Keratinocyte (primary cell): ENCODE measurements at regions not wholly inside any gene's neighbourhood (a gene's known extent, or its start where the extent isn't known, plus 50 kb on each side); places are given as distances from the start of the nearest gene placed in this dataset.
"Not testable (repeated sequence)": the region's sequence is repeated elsewhere in the genome, so short reads cannot be mapped to it uniquely, and the experiment has no call there.

ENCODE experiments used
- DNase-seq: peaks from one replicate; pipeline ENCODE4 v3.0.0-alpha.2; 2011; ENCODE audit warnings: low read depth, missing footprints, low spot score
- FAIRE-seq: peaks from 2 replicates; lab custom pipeline; 2011; peaks lifted over from hg19 to GRCh38; lab: Jason Lieb, UNC
- H2AFZ ChIP-seq: 2 replicates; pipeline ENCODE4 v1.6.0; 2012; ENCODE audit warnings: low read length, control low read depth, inconsistent platforms; ENCODE audit not compliant: control insufficient read depth
- H3K27ac ChIP-seq: 2 replicates; pipeline ENCODE4 v1.5.1; 2011; ENCODE audit warnings: low read length; ENCODE audit not compliant: control insufficient read depth, insufficient read depth
- H3K27me3 ChIP-seq: 3 replicates; pipeline ENCODE4 v1.6.0; 2011; ENCODE audit warnings: low read length; ENCODE audit not compliant: control insufficient read depth, insufficient read depth; ENCODE audit errors: extremely low read depth
- H3K36me3 ChIP-seq, 2 experiments: 2 replicates in 1 of 2; 3 replicates in 1 of 2; pipeline ENCODE4 v1.5.1; 2011; ENCODE audit warnings: low read length in 2 of 2, mild to moderate bottlenecking in 1 of 2; ENCODE audit not compliant: control insufficient read depth in 2 of 2, insufficient read depth in 2 of 2; ENCODE audit errors: extremely low read depth in 1 of 2
- H3K4me1 ChIP-seq: 3 replicates; pipeline ENCODE4 v1.5.1; 2011; ENCODE audit warnings: low read length; ENCODE audit not compliant: control insufficient read depth, insufficient read depth; ENCODE audit errors: extremely low read depth
- H3K4me2 ChIP-seq: 3 replicates; pipeline ENCODE4 v1.6.0; 2011; ENCODE audit warnings: low read depth, low read length; ENCODE audit not compliant: control insufficient read depth, insufficient read depth; ENCODE audit errors: extremely low read depth
- H3K4me3 ChIP-seq, 3 experiments: fragments of 200-600 bp in 1 of 3; sonication (generic) in 1 of 3; 2 replicates in 2 of 3; 3 replicates in 1 of 3; pipeline ENCODE4 v1.5.1; 2011 to 2016; ENCODE audit warnings: low read length in 3 of 3, mild to moderate bottlenecking in 3 of 3, control low read depth in 2 of 3, inconsistent platforms in 1 of 3, low read depth in 1 of 3, mixed read lengths in 1 of 3, mixed run types in 1 of 3, moderate library complexity in 1 of 3; ENCODE audit not compliant: control insufficient read depth in 2 of 3, insufficient read depth in 2 of 3; ENCODE audit errors: extremely low read depth in 1 of 3
- H3K79me2 ChIP-seq: 2 replicates; pipeline ENCODE4 v1.6.0; 2012; ENCODE audit warnings: low read length; ENCODE audit not compliant: control insufficient read depth, insufficient read depth
- H3K9ac ChIP-seq: 3 replicates; pipeline ENCODE4 v1.6.0; 2011; ENCODE audit warnings: low read length; ENCODE audit not compliant: control insufficient read depth, insufficient read depth; ENCODE audit errors: extremely low read depth
- H3K9me1 ChIP-seq: 3 replicates; pipeline ENCODE4 v1.6.0; 2011; ENCODE audit warnings: low read length; ENCODE audit not compliant: control insufficient read depth, insufficient read depth; ENCODE audit errors: extremely low read depth
- H3K9me3 ChIP-seq: 2 replicates; pipeline ENCODE4 v1.5.1; 2012; ENCODE audit warnings: low read depth, low read length; ENCODE audit not compliant: control insufficient read depth
- H4K20me1 ChIP-seq: 3 replicates; pipeline ENCODE4 v1.6.0; 2011; ENCODE audit warnings: low read length; ENCODE audit not compliant: control insufficient read depth, insufficient read depth; ENCODE audit errors: extremely low read depth
- CTCF ChIP-seq, 3 experiments: IDR thresholded peaks in 1 of 3; conservative IDR thresholded peaks in 1 of 3; optimal IDR thresholded peaks in 1 of 3; 2 replicates in 2 of 3; 3 replicates in 1 of 3; pipeline versions ENCODE3 to v1.5.1; 2011; ENCODE audit warnings: low read length in 3 of 3, mild to moderate bottlenecking in 3 of 3, moderate library complexity in 2 of 3, control low read depth in 1 of 3, inconsistent platforms in 1 of 3; ENCODE audit not compliant: insufficient read depth in 2 of 3; ENCODE audit errors: extremely low read depth in 1 of 3
- EZH2 ChIP-seq: IDR thresholded peaks from one replicate; pipeline ENCODE4 v1.6.1; 2012; ENCODE audit warnings: inconsistent platforms, mild to moderate bottlenecking, low read length, moderate library complexity
- dilution Hi-C: fragments of 300-500 bp; cut with MboI; formaldehyde crosslinking; loops from one replicate; pipeline ENCODE4 v1.7.0; 2020; ENCODE audit warnings: low sequenced_read_pairs; ENCODE audit not compliant: extremely low pct_ligation_motif_present

GRCh38 chr12:82600379-82600778 lies 86.3 kb upstream of the TMTC2 start:
- H3K4me3 ChIP-seq = no peak overlapping the region
- H3K27me3 ChIP-seq = no peaks in the 10 kb centered on the region
- dilution Hi-C loops = no loop called here
- no peaks in the 10 kb centered on the region for H3K79me2 ChIP-seq
- no peaks in the 10 kb centered on the region for H3K4me1 ChIP-seq
- H3K27ac ChIP-seq = no peak overlapping the region
- no peaks in the 10 kb centered on the region for H3K9me1 ChIP-seq
- DNase-seq (no peak), FAIRE-seq (no peak)
- H4K20me1 ChIP-seq = no peaks in the 10 kb centered on the region
- TF ChIP-seq EZH2 (no peak), CTCF (optimal IDR thresholded peaks at IDR 0.05 in 1 of 3, IDR thresholded peaks at IDR 0.05 in 1 of 3, conservative IDR thresholded peaks at IDR 0.05 in 1 of 3; ENCODE audit: extremely low read depth in 1 of 3, insufficient read depth in 2 of 3, low read length in 3 of 3) (no peak)
- no peaks in the 10 kb centered on the region for H3K9me3 ChIP-seq
- H2AFZ ChIP-seq = no peak overlapping the region
- no peak overlapping the region for H3K4me2 ChIP-seq
- H3K36me3 ChIP-seq = no peaks in the 10 kb centered on the region
- no peak overlapping the region for H3K9ac ChIP-seq

- not testable (repeated sequence) for H2AFZ ChIP-seq, FAIRE-seq
These were observed 83.1 kb upstream of the TMTC2 start for GRCh38 chr12:82603647-82604046.

DNA sequence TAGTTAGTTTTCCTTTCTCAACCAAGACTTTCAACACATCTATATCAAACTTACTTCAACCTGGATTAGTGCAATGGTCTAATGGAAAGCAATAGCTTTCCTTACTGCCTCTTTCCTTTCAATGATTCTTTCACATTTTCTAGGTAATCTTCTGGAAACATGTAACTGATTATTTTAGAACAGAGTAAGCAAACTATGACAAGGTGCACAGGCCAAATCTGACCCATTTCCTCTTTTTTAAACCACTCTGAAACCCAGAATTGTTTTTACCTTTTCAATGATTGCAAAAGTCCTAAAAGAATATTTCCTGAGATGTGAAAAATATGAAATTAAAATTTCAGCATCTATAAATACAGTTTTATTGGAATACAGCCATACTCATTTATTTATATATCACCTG lies 81.6 kb upstream of the TMTC2 start:
- no peaks in the 10 kb centered on the region for H3K9me3 ChIP-seq
- no peaks in the 10 kb centered on the region for H3K4me1 ChIP-seq
- TF ChIP-seq CTCF (optimal IDR thresholded peaks at IDR 0.05 in 1 of 3, IDR thresholded peaks at IDR 0.05 in 1 of 3, conservative IDR thresholded peaks at IDR 0.05 in 1 of 3; ENCODE audit: extremely low read depth in 1 of 3, insufficient read depth in 2 of 3, low read length in 3 of 3) (no peak), EZH2 (no peak)
- dilution Hi-C loops = no loop called here
- no peaks in the 10 kb centered on the region for H3K27me3 ChIP-seq
- H3K27ac ChIP-seq = no peak overlapping the region
- H3K9me1 ChIP-seq = no peaks in the 10 kb centered on the region
- no peaks in the 10 kb centered on the region for H4K20me1 ChIP-seq
- H3K36me3 ChIP-seq = no peaks in the 10 kb centered on the region
- no peaks in the 10 kb centered on the region for H3K79me2 ChIP-seq
- no peak overlapping the region for H3K4me2 ChIP-seq
- no peak overlapping the region for H3K9ac ChIP-seq
- no peak for FAIRE-seq
- H2AFZ ChIP-seq = no peak overlapping the region
- no peak overlapping the region for H3K4me3 ChIP-seq
- DNase-seq = no peak

More at GRCh38 chr12:82603647-82604046, 83.1 kb upstream of the TMTC2 start:
- H3K36me3 ChIP-seq, H3K4me1 ChIP-seq, H3K27ac ChIP-seq, H3K9ac ChIP-seq, DNase-seq, H3K4me2 ChIP-seq, H3K27me3 ChIP-seq, H3K9me1 ChIP-seq, H3K9me3 ChIP-seq, dilution Hi-C loops, H3K79me2 ChIP-seq, H4K20me1 ChIP-seq, H3K4me3 ChIP-seq: not testable (repeated sequence)
